HAP-1 (cell line): ENCODE measurements at regions not wholly inside any gene's neighbourhood (a gene's known extent, or its start where the extent isn't known, plus 50 kb on each side); places are given as distances from the start of the nearest gene placed in this dataset.

Experiments used
- DNase-seq, 2 experiments: peaks; one replicate each; pipeline ENCODE4 v3.0.0-alpha.2; 2016 to 2020; ENCODE audit warnings: low spot score in 2 of 2
- H3K27me3 ChIP-seq: fragments of 250-450 bp; sonication (Bioruptor Pico); 2 replicates; pipeline ENCODE4 v1.5.1; 2020; ENCODE audit warnings: low read depth, mild to moderate bottlenecking, moderate library complexity
- H3K36me3 ChIP-seq: fragments of 250-450 bp; sonication (Bioruptor Pico); replicated peaks from 2 replicates; pipeline ENCODE4 v1.5.1; 2020; ENCODE audit warnings: mild to moderate bottlenecking
- H3K4me1 ChIP-seq: fragments of 250-450 bp; sonication (Bioruptor Pico); 2 replicates; pipeline ENCODE4 v1.5.1; 2020; ENCODE audit warnings: mild to moderate bottlenecking
- H3K4me3 ChIP-seq: fragments of 250-450 bp; sonication (Bioruptor Pico); 2 replicates; pipeline ENCODE4 v1.5.1; 2020; ENCODE audit warnings: mild to moderate bottlenecking, moderate library complexity
- H3K9me3 ChIP-seq: fragments of 250-450 bp; sonication (Bioruptor Pico); 2 replicates; pipeline ENCODE4 v1.5.1; 2020; ENCODE audit warnings: mild to moderate bottlenecking, moderate library complexity
- in situ Hi-C: fragments of 300-500 bp; cut with MboI; formaldehyde crosslinking; loops from 3 replicates; pipeline ENCODE4 v1.14.3; 2020; ENCODE audit warnings: low sequenced_read_pairs, inconsistent platforms, mixed read lengths

DNA sequence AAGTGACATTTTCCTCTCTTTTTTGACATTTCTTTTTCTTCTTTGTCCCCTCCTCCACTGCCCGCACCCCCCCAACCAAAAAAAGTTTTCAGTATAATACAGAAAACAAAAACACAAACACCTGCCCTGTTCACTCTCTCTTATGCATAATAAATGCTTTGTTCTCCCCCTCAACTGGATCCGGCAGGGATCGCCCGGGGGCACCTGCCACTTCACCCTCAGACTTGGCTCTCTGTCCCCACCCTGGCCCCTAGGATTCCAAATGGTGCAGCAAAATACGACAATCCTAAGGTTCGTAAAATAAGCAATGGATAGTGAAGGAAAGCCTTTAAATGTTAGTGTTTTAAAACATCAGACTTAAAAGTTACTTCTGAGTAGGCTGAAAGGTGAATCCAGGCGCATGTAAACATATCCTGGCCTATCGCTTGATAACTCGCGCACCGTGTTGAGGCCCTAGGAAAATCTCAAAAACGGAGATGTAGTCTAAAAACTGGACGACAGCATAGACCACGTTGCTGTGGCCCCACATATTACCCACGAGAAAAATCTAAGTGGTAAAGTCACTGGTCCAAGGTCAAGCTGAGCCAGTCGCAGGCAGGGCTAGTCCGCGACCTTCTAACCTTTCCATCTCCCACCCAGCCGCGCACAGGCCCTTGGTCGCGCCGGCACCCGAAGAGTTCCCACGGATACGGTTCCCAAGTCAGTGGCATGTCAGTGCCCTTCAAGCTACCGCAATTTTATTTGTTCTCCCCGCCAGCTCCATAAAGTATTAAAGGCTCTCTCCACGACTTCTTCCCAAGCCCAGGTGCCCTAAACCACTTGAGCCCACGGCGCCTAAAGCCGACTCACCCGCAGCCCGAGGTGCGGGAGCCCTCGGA, 130.8 kb downstream of the OGFRL1 start:
- peaks cover 8% of the 10 kb centered on the region for H3K4me1 ChIP-seq

DNA sequence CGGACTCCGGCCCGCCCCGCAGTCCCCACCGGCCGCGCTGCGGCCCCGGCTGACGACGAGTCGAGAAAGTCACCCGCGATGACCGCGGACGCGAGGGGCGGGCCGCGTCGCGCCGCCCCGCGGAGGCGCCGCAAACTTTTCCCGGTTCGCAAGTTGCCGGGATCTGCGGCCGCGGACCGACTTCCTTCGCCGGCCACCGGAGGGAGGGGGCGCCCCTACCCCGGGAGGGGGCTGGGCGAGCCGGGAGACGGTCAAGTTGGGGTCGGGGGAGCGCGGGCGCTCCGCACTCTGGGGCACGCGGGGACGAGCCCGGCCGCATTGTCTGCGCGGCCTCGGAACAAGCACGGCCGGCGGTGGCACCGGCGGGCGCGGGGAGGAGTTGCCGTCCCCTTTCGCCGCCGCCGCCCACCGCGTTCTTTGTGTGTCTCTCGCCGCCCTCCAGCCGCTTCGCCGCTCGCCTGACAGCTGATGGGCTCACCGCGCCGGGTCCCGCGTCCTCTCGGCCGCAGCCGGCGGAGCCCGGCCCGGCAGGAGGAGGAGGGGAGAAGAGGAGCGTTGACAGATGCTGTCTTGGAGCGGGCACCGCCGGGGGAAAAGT, 131.6 kb downstream of the OGFRL1 start:
- H3K4me1 ChIP-seq: peaks cover 8% of the 10 kb centered on the region
- peaks cover 3% of the 10 kb centered on the region; the same call in 1 of the 2 replicates for H3K9me3 ChIP-seq
- DNase-seq: peak in 1 of 2 experiments; percentile 60
- in situ Hi-C loops: no loop called here
- H3K4me3 ChIP-seq: peak overlapping the region; percentile 41
- no peaks in the 10 kb centered on the region for H3K36me3 ChIP-seq
- H3K27me3 ChIP-seq: peaks cover 11% of the 10 kb centered on the region

More for the DNA sequence above, 130.8 kb downstream of the OGFRL1 start:
- in situ Hi-C loops: no loop called here
- DNase-seq: peak in 1 of 2 experiments; percentile 30
- Histone ChIP-seq H3K9me3 (peaks cover 3% of the 10 kb centered on the region; the same call in 1 of the 2 replicates), H3K36me3 (no peaks in the 10 kb centered on the region), H3K27me3 (peaks cover 10% of the 10 kb centered on the region), H3K4me3 (peak overlapping the region; percentile 41)

DNA sequence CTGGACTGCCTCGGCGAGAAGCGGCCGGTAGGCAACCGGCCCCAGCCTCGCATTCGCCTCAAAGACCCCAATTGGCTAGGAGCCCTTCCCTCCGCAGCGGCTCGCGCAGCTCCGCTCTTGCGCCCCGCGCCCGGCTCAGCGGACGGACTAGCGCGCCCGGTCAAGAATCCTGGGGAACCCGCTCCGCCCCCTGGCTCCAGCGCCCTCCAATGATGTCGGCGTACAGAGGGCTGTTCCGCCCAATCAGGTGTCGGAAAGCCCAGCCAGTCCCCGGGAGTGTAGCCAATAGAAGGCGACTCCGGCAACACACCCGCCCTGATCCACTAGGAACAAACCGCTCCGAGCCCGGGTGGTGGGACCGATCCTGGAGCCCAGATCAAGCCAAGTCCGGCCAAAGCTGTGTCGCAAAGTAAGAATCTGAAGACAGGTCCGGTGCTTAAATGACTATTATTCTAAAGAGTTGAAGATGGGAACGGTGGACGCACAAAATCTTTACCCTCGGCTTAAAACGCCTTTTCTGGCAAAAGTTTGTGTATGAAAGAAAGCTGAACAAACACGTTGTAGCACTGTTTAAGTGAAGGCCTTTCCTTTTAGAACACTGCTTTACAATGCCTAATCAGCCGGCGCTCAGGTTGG, 132.2 kb downstream of the OGFRL1 start:
- H3K4me1 ChIP-seq: peaks cover 8% of the 10 kb centered on the region
- in situ Hi-C loops: no loop called here
- no peaks in the 10 kb centered on the region for H3K36me3 ChIP-seq
- H3K27me3 ChIP-seq: peaks cover 11% of the 10 kb centered on the region
- DNase-seq: peak; percentile 16 to 79
- H3K4me3 ChIP-seq: peak overlapping the region; percentile 41
- H3K9me3 ChIP-seq: peaks cover 3% of the 10 kb centered on the region; the same call in 1 of the 2 replicates

DNA sequence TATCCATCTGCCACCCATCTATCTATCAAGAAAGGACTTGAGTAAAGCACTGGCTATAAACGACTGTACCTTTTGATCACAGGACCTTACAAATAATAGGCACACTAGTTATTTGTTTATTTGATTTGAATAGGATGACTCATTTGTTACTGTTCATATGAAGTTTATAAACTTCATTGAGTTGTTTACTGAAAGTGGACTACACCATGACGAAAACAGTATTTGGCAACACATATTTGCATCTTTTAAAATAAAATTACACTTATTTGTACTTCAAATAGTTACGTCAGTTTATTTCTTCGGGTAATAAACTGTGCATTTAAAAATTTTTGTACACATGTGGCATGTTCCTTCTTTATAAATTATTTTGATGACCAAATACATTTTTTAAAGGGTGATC, 133.0 kb downstream of the OGFRL1 start:
- Histone ChIP-seq H3K4me1 (peaks cover 8% of the 10 kb centered on the region), H3K9me3 (peaks cover 3% of the 10 kb centered on the region; the same call in 1 of the 2 replicates), H3K36me3 (no peaks in the 10 kb centered on the region), H3K27me3 (peaks cover 11% of the 10 kb centered on the region), H3K4me3 (no peak overlapping the region)
- in situ Hi-C loops: no loop called here
- DNase-seq: no peak

DNA sequence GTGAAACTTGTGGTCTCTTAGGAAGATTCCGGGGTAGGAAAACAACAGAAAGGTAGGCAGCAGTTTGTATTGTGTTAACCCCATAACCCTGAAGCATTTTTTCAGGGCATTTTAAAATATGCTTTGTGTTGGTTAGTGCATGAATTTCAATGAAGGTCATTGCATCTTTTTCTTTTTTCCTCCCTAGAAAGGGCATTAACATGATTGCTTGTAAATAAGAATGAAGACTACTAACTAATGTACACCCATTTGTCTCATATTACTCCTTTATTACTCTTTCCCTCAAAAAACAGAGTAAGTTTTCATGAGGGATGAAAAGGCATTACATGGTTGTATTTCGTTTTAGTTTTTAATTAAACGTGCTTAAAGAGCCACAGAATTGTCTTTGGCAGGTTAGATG, 141.4 kb downstream of the OGFRL1 start:
- in situ Hi-C loops: no loop called here
- H3K36me3 ChIP-seq: no peaks in the 10 kb centered on the region
- no peaks in the 10 kb centered on the region for H3K4me1 ChIP-seq
- DNase-seq: no peak
- peaks cover 22% of the 10 kb centered on the region for H3K27me3 ChIP-seq
- no peaks in the 10 kb centered on the region for H3K9me3 ChIP-seq
- no peak overlapping the region for H3K4me3 ChIP-seq

DNA sequence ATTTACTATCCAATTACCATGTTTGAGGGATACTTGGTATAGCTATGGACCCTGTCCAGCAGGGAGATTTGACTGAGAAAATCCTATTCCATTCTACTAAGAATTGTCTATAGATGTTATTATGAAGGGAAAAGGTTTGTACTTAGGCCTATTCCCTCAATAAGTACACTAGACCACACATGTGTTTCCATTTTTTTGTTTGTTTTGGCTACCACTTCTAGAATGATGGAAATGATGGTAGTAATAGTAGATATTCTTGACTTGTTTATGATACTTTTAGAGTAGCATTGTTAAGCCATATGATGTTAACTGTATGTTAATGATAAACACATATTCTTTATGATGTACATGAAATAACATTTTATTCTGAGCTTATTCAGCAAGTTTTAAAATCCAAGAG, 144.8 kb downstream of the OGFRL1 start:
- Histone ChIP-seq H3K36me3 (no peaks in the 10 kb centered on the region), H3K4me3 (no peak overlapping the region), H3K4me1 (no peaks in the 10 kb centered on the region), H3K27me3 (peaks cover 11% of the 10 kb centered on the region), H3K9me3 (no peaks in the 10 kb centered on the region)
- in situ Hi-C loops: no loop called here
- DNase-seq: no peak

DNA sequence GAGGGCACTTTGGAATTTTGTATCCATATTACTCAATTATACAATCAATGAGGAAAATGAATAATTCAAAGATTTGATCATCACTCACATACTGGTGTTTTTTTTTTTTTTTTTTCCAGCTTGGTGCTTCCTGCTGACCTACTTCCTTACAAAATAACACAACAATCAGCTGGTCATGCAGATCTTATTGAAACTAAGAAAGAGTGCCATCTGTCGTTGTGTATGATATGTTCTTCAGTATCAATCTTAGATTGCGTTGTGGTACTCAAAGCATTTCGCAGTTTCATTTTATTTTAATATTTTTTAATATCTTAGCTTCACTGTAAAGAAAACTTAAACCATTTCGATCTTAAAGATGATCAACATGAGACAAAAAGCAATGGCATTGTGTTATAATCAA, 155.6 kb downstream of the OGFRL1 start:
- Histone ChIP-seq H3K9me3 (no peaks in the 10 kb centered on the region), H3K27me3 (no peaks in the 10 kb centered on the region), H3K4me3 (no peak overlapping the region), H3K36me3 (no peaks in the 10 kb centered on the region), H3K4me1 (no peaks in the 10 kb centered on the region)
- DNase-seq: no peak
- in situ Hi-C loops: no loop called here

DNA sequence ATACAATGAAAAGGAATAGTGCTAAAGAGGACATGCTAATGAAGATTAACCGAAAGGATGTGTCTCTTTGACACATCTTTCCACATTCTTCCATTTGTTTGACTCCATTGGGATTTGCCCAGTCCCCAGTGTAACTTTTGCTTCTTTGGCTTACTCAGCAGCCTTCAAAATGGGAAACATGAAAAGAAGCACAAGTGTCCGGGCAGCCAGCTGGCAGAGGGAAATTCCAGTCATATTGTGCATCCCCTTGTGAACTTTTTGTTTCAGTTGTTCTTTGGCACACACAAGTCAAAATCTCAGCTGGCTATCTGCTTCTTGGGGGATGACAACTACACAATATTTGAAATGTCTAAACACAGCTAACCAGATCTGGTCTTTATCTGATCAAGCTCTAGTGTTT, 157.4 kb downstream of the OGFRL1 start:
- no peaks in the 10 kb centered on the region for H3K4me1 ChIP-seq
- no peaks in the 10 kb centered on the region for H3K27me3 ChIP-seq
- H3K4me3 ChIP-seq: no peak overlapping the region
- H3K9me3 ChIP-seq: no peaks in the 10 kb centered on the region
- no peak for DNase-seq
- in situ Hi-C loops: no loop called here
- H3K36me3 ChIP-seq: no peaks in the 10 kb centered on the region

DNA sequence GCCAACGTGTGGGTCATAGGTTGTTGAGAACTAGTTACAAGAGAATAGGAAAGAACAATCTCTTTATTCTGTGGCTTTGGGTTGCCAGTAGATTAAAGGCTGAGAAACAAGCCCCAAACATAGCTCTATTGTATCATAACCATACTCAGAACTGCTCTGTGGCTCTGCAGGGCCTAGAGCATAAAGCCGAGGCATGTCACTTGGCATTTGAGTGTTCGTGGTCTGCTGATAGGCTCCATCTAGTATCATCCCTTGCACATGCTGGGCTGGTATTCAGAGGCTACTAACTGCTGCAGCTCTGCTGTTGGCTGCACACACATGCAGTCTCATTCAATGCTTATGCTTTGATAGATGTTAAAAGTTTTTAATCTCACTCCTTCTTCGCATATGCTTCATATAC, 157.9 kb downstream of the OGFRL1 start:
- no peaks in the 10 kb centered on the region for H3K36me3 ChIP-seq
- H3K4me1 ChIP-seq: no peaks in the 10 kb centered on the region
- in situ Hi-C loops: no loop called here
- H3K27me3 ChIP-seq: no peaks in the 10 kb centered on the region
- H3K9me3 ChIP-seq: no peaks in the 10 kb centered on the region
- no peak for DNase-seq
- H3K4me3 ChIP-seq: no peak overlapping the region

DNA sequence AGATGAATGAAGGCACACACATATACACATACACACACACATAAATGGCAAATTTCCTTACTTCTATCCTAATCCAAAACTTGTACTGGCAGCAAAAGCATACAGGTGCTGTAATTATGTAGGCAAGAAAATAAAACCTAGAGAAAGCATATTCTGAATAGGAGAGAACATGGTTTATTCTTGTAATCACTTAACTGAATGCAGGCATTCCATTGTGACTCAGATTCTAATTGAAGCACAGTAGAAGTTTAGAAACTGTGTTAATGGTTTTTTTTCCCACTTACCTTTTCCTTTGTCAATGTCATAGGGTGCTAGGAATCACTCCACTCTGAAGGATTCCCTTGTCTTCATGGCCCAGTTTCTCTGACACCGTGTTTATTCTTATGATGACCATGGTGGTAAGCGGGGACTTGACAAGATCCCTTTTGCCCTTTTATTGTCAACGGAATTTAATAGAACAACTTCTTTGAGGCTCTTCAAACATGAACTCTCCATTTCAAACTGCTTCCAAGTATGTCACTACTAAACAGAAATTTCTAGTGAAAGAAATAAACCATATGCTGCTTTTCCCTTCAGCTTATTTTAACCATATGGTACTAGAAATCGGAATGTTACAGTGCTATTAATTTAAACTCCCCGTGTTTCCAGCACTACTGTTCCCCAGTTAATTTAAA, 164.2 kb downstream of the OGFRL1 start:
- Histone ChIP-seq H3K4me1 (no peaks in the 10 kb centered on the region), H3K9me3 (no peaks in the 10 kb centered on the region), H3K27me3 (no peaks in the 10 kb centered on the region), H3K4me3 (no peak overlapping the region), H3K36me3 (no peaks in the 10 kb centered on the region)
- in situ Hi-C loops: no loop called here
- no peak for DNase-seq

DNA sequence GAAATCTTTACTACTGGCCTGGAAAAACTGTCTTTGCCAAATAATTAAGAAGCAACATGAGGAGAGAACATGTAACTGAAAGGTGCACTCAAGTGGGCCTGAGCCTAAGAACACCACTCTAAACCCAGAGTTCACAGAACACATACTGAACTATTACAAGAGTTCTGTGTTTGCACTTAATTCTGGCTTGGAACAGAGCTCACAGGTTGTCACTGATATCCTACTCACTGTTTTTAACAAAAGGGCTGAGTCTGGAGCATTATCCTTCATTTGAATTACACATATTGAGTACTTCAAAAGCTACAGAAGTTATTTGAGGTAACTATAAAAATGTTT, 164.7 kb downstream of the OGFRL1 start:
- no peak overlapping the region for H3K4me3 ChIP-seq
- H3K9me3 ChIP-seq: no peaks in the 10 kb centered on the region
- no peaks in the 10 kb centered on the region for H3K36me3 ChIP-seq
- DNase-seq: no peak
- H3K4me1 ChIP-seq: no peaks in the 10 kb centered on the region
- in situ Hi-C loops: no loop called here
- H3K27me3 ChIP-seq: no peaks in the 10 kb centered on the region

DNA sequence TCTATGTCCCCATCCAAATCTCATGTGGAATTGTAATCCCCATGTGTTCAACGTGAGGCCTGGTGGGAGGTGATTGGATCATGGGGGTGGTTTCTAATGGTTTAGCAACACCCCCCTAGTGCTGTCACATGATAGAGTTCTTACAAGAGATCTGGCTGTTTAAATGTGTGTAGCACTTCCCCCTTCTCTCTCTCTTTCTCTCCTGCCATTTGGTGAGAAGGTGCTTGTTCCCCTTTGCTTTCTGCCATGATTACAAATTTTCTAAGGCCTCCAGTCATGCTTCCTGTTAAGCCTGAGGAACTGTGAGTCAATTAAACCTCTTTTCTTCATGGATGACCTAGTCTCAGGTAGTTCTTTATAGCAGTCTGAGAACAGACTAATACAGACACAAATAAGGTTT, 165.4 kb downstream of the OGFRL1 start:
- in situ Hi-C loops: no loop called here

DNA sequence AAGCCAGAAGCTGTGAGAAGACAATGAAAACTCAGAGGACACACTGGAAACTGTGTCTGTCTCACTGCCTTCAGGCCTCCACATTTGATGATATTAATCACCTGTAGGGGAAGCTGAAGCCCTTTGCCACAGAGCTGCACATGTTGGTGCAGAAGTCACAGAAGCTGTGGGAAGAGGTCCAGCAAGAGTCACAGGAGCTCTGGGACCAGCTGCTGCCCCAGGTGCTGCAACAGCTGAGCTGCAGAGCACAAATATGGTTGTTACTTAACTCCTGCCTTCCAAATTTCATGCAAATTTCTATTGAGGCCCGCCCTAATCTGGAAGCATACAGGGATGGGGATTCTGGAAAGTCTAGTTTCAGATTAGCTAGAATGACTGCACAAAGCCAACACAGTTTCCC, 169.3 kb downstream of the OGFRL1 start:
- Histone ChIP-seq H3K36me3 (no peaks in the 10 kb centered on the region), H3K4me3 (no peak overlapping the region), H3K9me3 (no peaks in the 10 kb centered on the region), H3K4me1 (no peaks in the 10 kb centered on the region), H3K27me3 (no peaks in the 10 kb centered on the region)
- in situ Hi-C loops: no loop called here
- no peak for DNase-seq

More for the DNA sequence above, 165.4 kb downstream of the OGFRL1 start:
- H3K4me3 ChIP-seq: no peak overlapping the region
- no peaks in the 10 kb centered on the region for H3K9me3 ChIP-seq
- H3K27me3 ChIP-seq: no peaks in the 10 kb centered on the region
- DNase-seq: no peak
- H3K36me3 ChIP-seq: no peaks in the 10 kb centered on the region
- H3K4me1 ChIP-seq: no peaks in the 10 kb centered on the region

DNA sequence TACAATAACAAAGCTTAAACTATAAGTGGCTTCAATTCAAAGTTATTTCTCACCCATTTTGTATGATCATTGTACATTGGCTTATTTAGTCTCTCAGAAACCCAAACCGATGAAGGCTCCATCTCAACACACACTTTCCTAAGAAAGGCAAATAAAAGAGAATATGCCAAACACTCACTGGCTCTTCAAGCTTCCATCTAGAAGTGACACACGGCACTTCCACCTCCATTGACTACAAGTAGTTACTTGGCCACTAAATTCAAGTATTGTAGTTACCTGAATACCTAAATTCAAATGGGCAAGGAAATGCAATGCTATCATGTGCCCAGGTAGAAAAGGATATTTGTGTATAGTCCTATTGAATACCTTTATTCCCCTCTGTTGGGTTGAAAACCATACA, 170.6 kb downstream of the OGFRL1 start:
- DNase-seq: no peak
- H3K27me3 ChIP-seq: no peaks in the 10 kb centered on the region
- in situ Hi-C loops: no loop called here
- no peaks in the 10 kb centered on the region for H3K4me1 ChIP-seq
- no peaks in the 10 kb centered on the region for H3K36me3 ChIP-seq
- no peak overlapping the region for H3K4me3 ChIP-seq
- H3K9me3 ChIP-seq: no peaks in the 10 kb centered on the region
